OCI-LY7 (cell line): ENCODE measurements at regions not wholly inside any gene's neighbourhood (a gene's known extent, or its start where the extent isn't known, plus 50 kb on each side); places are given as distances from the start of the nearest gene placed in this dataset.

ENCODE experiments used
- BruUV-seq: library from RNA; stranded (reverse); fragments of 400-500 nt; replicated peaks from 2 replicates; lab custom pipeline; 2021; lab: Mats Ljungman, UMichigan
- CTCF ChIA-PET: fragments of 300-600 bp; sonication (Branson Sonifier 250); formaldehyde crosslinking; loops from one replicate; lab custom pipeline; 2022; ENCODE audit warnings: antibody characterized with exemption; ENCODE audit not compliant: unreplicated experiment; lab: Charles Lee
- POLR2A ChIA-PET: fragments of 300-600 bp; sonication (Branson Sonifier 250); formaldehyde crosslinking; loops from one replicate; lab custom pipeline; 2022; ENCODE audit warnings: antibody characterized with exemption; lab: Charles Lee
- DNase-seq: peaks from one replicate; pipeline ENCODE4 v3.0.0-alpha.2; 2015; ENCODE audit warnings: low spot score
- H2AFZ ChIP-seq: fragments of 200-600 bp; sonication (generic), shearing (Covaris generic); 2 replicates; pipeline ENCODE4 v1.6.1; 2014; ENCODE audit warnings: mild to moderate bottlenecking, antibody characterized with exemption, low read length, moderate library complexity
- H3K27ac ChIP-seq: fragments of 200-600 bp; sonication (generic); 2 replicates; pipeline ENCODE4 v1.5.1; 2014; ENCODE audit warnings: mixed run types, low read depth, mild to moderate bottlenecking, moderate library complexity, low read length, inconsistent platforms; ENCODE audit not compliant: poor library complexity, severe bottlenecking
- H3K36me3 ChIP-seq: fragments of 200-600 bp; sonication (generic); 2 replicates; pipeline ENCODE4 v1.6.1; 2014; ENCODE audit warnings: mild to moderate bottlenecking, antibody characterized with exemption, low read length, moderate library complexity, mixed read lengths; ENCODE audit not compliant: insufficient read depth
- H3K4me1 ChIP-seq: fragments of 200-600 bp; sonication (generic); 2 replicates; pipeline ENCODE4 v1.5.1; 2014; ENCODE audit warnings: mild to moderate bottlenecking, low read length; ENCODE audit not compliant: insufficient read depth, poor library complexity, severe bottlenecking
- H3K4me2 ChIP-seq: fragments of 200-600 bp; sonication (generic); 2 replicates; pipeline ENCODE4 v1.6.1; 2014; ENCODE audit warnings: mild to moderate bottlenecking, low read length
- H3K4me3 ChIP-seq: fragments of 200-600 bp; sonication (generic); 2 replicates; pipeline ENCODE4 v1.5.1; 2014; ENCODE audit warnings: mild to moderate bottlenecking, low read depth, low read length; ENCODE audit not compliant: poor library complexity, severe bottlenecking
- H3K79me2 ChIP-seq: fragments of 200-600 bp; sonication (generic); 2 replicates; pipeline ENCODE4 v1.6.1; 2016; ENCODE audit warnings: low read depth, mild to moderate bottlenecking, low read length, moderate library complexity, mixed read lengths; ENCODE audit not compliant: insufficient read depth
- H3K9me2 ChIP-seq: fragments of 200-600 bp; sonication (generic); 2 replicates; pipeline ENCODE4 v1.6.1; 2016; ENCODE audit warnings: mild to moderate bottlenecking, low read length, mixed read lengths; ENCODE audit not compliant: insufficient read depth
- H3K9me3 ChIP-seq: fragments of 200-600 bp; sonication (generic); 2 replicates; pipeline ENCODE4 v1.6.1; 2014; ENCODE audit warnings: mild to moderate bottlenecking, mixed run types, low read length, mixed read lengths
- H4K20me1 ChIP-seq: fragments of 200-600 bp; sonication (generic); 2 replicates; pipeline ENCODE4 v1.6.1; 2014; ENCODE audit warnings: mild to moderate bottlenecking, antibody characterized with exemption, low read length, moderate library complexity, mixed read lengths; ENCODE audit not compliant: insufficient read depth
- CTCF ChIP-seq: fragments of 200-600 bp; sonication (generic); conservative IDR thresholded peaks from 2 replicates; pipeline ENCODE4 v1.5.1; 2014; ENCODE audit warnings: mild to moderate bottlenecking, antibody characterized with exemption, low read length, moderate library complexity, mixed read lengths
- EZH2phosphoT487 ChIP-seq: fragments of 200-600 bp; sonication (generic); IDR thresholded peaks from 2 replicates; pipeline ENCODE4 v1.6.1; 2018; ENCODE audit warnings: low read depth, borderline replicate concordance, mild to moderate bottlenecking, mixed run types, antibody characterized with exemption, low read length, moderate library complexity, mixed read lengths
- intact Hi-C: fragments of 100-400 bp; cut with micrococcal nuclease; formaldehyde crosslinking; loops from one replicate; pipeline ENCODE4 v1.10.0; 2022; ENCODE audit not compliant: unreplicated experiment

DNA sequence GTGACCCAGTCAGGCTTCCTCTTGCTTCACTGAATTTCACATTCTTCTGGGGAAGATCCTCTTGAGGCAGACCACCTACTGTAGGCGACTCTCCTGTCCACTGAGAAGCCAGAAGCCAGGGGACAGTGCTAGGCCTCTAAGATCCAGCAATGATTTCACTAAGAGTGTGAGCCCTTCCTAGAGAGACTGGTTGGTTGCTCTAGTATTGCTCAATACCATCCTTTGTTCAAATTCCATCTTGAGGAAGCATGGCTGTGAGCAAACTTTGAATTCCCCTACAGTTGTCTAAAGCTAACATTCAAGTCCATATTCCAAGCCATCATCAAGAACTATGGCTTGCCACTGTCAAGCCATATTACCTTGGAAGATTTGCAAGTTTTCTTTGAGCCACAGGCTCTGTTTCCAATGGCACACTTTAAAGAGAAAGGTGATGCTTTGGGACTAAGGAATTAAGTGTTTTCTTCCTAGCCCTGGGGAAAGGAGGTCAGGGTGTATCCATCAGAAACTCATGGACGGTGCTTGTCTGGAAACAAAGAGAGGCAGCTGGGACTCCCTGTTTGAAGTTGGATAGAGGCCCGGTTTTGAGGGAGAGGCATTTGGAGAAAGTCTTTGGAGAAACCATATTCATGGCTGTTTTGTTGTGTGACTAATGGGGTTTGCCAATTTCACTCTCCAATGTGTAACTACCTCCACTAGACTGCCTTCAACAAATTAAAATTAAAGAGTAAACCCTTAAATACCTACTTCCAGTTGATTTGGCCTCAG is 1217.9 kb downstream of the VRK1 start:
- Histone ChIP-seq H3K79me2 (no peaks in the 10 kb centered on the region), H3K9me2 (no peaks in the 10 kb centered on the region), H3K4me3 (no peak overlapping the region), H3K9me3 (no peaks in the 10 kb centered on the region), H2AFZ (no peak overlapping the region), H3K4me2 (no peak overlapping the region), H3K4me1 (no peaks in the 10 kb centered on the region), H3K36me3 (no peaks in the 10 kb centered on the region), H4K20me1 (no peaks in the 10 kb centered on the region), H3K27ac (no peak overlapping the region)
- intact Hi-C loops = no loop called here
- no TSS peak for BruUV-seq
- ChIA-PET POLR2A (interaction anchor here (0.6 kb wide), 1 partner anchor 232 kb away, joined by 3 read pairs; no protein-coding TSS in a partner anchor), CTCF (no interaction called here)
- TF ChIP-seq CTCF = no peak
- TF ChIP-seq EZH2phosphoT487 = no peak
- DNase-seq = no peak

DNA sequence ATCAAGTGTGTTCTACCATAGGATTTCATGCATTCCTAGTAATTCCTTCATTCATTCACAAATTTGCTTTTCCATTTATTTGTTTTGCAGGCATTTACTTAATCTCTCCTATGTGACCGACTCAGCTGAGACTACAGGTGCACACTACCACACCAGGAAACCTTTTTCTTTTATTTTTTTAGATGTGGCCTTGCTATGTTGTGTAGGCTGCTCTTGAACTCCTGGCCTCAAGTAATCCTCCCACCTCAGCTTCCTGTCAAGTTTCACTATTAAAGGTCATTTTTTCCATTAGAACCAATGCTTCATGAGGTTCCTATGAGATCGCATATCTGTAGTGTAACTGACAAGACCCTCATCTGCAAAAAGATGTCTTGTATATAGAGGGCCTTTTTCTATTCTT is 1218.7 kb downstream of the VRK1 start:
- H3K4me1 ChIP-seq = no peaks in the 10 kb centered on the region
- H3K79me2 ChIP-seq = no peaks in the 10 kb centered on the region
- H2AFZ ChIP-seq = no peak overlapping the region
- DNase-seq = no peak
- BruUV-seq = no TSS peak
- H3K4me3 ChIP-seq = no peak overlapping the region
- TF ChIP-seq EZH2phosphoT487 (no peak), CTCF (no peak)
- H4K20me1 ChIP-seq = no peaks in the 10 kb centered on the region
- POLR2A ChIA-PET = interaction anchor here (0.7 kb wide), 1 partner anchor 1321 kb away, joined by 4 read pairs; no protein-coding TSS in a partner anchor
- CTCF ChIA-PET = no interaction called here
- intact Hi-C loops = no loop called here
- H3K36me3 ChIP-seq = no peaks in the 10 kb centered on the region
- no peak overlapping the region for H3K4me2 ChIP-seq
- no peaks in the 10 kb centered on the region for H3K9me2 ChIP-seq
- H3K9me3 ChIP-seq = no peaks in the 10 kb centered on the region
- H3K27ac ChIP-seq = no peak overlapping the region

DNA sequence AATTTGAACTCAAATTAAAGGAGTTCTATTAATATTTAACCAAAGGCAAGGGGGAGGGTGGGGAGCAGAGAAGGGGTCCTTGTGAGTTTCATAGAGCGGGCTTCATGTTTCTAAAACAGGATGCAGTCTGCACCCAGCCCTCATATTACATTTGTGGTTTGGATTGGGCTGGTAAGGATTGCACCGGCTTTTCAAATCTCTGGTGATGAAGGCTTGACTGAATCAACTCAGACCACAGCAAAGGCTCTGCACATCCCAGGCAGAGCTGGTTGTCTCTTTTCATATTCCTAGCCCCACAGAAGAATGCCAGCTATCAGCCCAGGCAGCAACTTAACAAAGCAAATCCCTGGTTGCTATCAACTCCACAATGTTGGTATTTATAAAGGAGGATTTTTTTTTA is 1221.4 kb downstream of the VRK1 start:
- no peaks in the 10 kb centered on the region for H4K20me1 ChIP-seq
- H3K27ac ChIP-seq = no peak overlapping the region
- H3K4me1 ChIP-seq = no peaks in the 10 kb centered on the region
- H3K9me3 ChIP-seq = no peaks in the 10 kb centered on the region
- DNase-seq = no peak
- no peak overlapping the region for H2AFZ ChIP-seq
- ChIA-PET CTCF (no interaction called here), POLR2A (no interaction called here)
- no peak overlapping the region for H3K4me3 ChIP-seq
- intact Hi-C loops = no loop called here
- no peaks in the 10 kb centered on the region for H3K36me3 ChIP-seq
- no peak overlapping the region for H3K4me2 ChIP-seq
- no TSS peak for BruUV-seq
- TF ChIP-seq EZH2phosphoT487 (no peak), CTCF (no peak)
- no peaks in the 10 kb centered on the region for H3K9me2 ChIP-seq
- no peaks in the 10 kb centered on the region for H3K79me2 ChIP-seq
